H1 (cell line): ENCODE measurements at regions not wholly inside any gene's neighbourhood (a gene's known extent, or its start where the extent isn't known, plus 50 kb on each side); places are given as distances from the start of the nearest gene placed in this dataset.
A peak's percentile ranks its signal among the peaks of the same experiment; 100 is the strongest.

Source experiments
- CTCF ChIA-PET: fragments of 300-600 bp; sonication (Branson Sonifier 250); formaldehyde crosslinking; loops from one replicate; lab custom pipeline; 2021; ENCODE audit not compliant: partially characterized antibody; lab: Charles Lee
- POLR2A ChIA-PET: fragments of 300-600 bp; sonication (Branson Sonifier 250); formaldehyde crosslinking; loops from one replicate; lab custom pipeline; 2021; ENCODE audit warnings: inconsistent platforms; ENCODE audit not compliant: partially characterized antibody; lab: Charles Lee
- DNase-seq, 2 experiments: peaks; one replicate each; pipeline versions ENCODE4 v3.0.0 to v3.0.0-alpha.2; 2010 to 2022; ENCODE audit warnings: low spot score in 2 of 2, low read depth in 1 of 2, mixed read lengths in 1 of 2
- FAIRE-seq: peaks from 2 replicates; lab custom pipeline; 2011; peaks lifted over from hg19 to GRCh38; lab: Jason Lieb, UNC
- H2AFZ ChIP-seq: 2 replicates; pipeline ENCODE4 v1.8.1; 2012; ENCODE audit warnings: low read length, inconsistent platforms
- H2AK5ac ChIP-seq: 2 replicates; pipeline ENCODE4 v1.6.1; 2013; ENCODE audit warnings: low read depth, low read length
- H2BK120ac ChIP-seq: replicated peaks from 2 replicates; pipeline ENCODE3; 2013; ENCODE audit warnings: low read depth, low read length, inconsistent platforms
- H2BK12ac ChIP-seq: 2 replicates; pipeline ENCODE4 v1.6.1; 2013; ENCODE audit warnings: low read depth, low read length
- H2BK15ac ChIP-seq: 2 replicates; pipeline ENCODE4 v1.6.1; 2013; ENCODE audit warnings: low read length
- H2BK20ac ChIP-seq: 2 replicates; pipeline ENCODE4 v1.6.1; 2013; ENCODE audit warnings: low read length
- H2BK5ac ChIP-seq: 2 replicates; pipeline ENCODE4 v1.6.1; 2013; ENCODE audit warnings: low read depth, low read length
- H3K14ac ChIP-seq: 2 replicates; pipeline ENCODE4 v1.6.1; 2013; ENCODE audit warnings: inconsistent platforms; ENCODE audit not compliant: insufficient read length
- H3K18ac ChIP-seq: 2 replicates; pipeline ENCODE4 v1.6.1; 2013; ENCODE audit warnings: low read length; ENCODE audit errors: extremely low read depth
- H3K23ac ChIP-seq: 2 replicates; pipeline ENCODE4 v1.6.1; 2013; ENCODE audit warnings: inconsistent platforms; ENCODE audit not compliant: insufficient read length
- H3K23me2 ChIP-seq: 2 replicates; pipeline ENCODE4 v1.6.1; 2013; ENCODE audit warnings: low read depth, low read length
- H3K27ac ChIP-seq: 2 replicates; pipeline ENCODE4 v1.6.1; 2011; ENCODE audit warnings: low read depth, low read length, inconsistent platforms
- H3K27me3 ChIP-seq, 4 experiments: replicated peaks in 1 of 4; 1 replicate in 1 of 4; 2 replicates in 3 of 4; pipeline versions ENCODE4 v1.6.1 to v1.8.1; 2011 to 2013; ENCODE audit warnings: low read length in 3 of 4, mild to moderate bottlenecking in 3 of 4, inconsistent platforms in 2 of 4, mixed read lengths in 2 of 4, moderate library complexity in 1 of 4; ENCODE audit not compliant: control insufficient read depth in 3 of 4, insufficient read depth in 3 of 4; ENCODE audit errors: extremely low read depth in 1 of 4
- H3K36me3 ChIP-seq, 4 experiments: 2 replicates each; pipeline versions ENCODE4 v1.6.1 to v1.8.1; 2011 to 2013; ENCODE audit warnings: mild to moderate bottlenecking in 4 of 4, low read length in 3 of 4, moderate library complexity in 2 of 4, control low read depth in 1 of 4, inconsistent platforms in 1 of 4; ENCODE audit not compliant: insufficient read depth in 4 of 4, control insufficient read depth in 2 of 4
- H3K4ac ChIP-seq: replicated peaks from 2 replicates; pipeline ENCODE3; 2013; ENCODE audit warnings: low read length, low read depth, mixed read lengths, inconsistent platforms; ENCODE audit not compliant: insufficient read length
- H3K4me1 ChIP-seq, 4 experiments: replicated peaks in 1 of 4; 1 replicate in 1 of 4; 2 replicates in 3 of 4; pipeline versions ENCODE4 v1.6.1 to v1.8.1; 2011 to 2013; ENCODE audit warnings: low read length in 3 of 4, inconsistent platforms in 2 of 4, mixed read lengths in 1 of 4; ENCODE audit not compliant: insufficient read depth in 4 of 4, control insufficient read depth in 3 of 4
- H3K4me2 ChIP-seq, 2 experiments: 2 replicates each; pipeline versions ENCODE4 v1.6.1 to v1.8.1; 2011 to 2013; ENCODE audit warnings: low read depth in 2 of 2, low read length in 2 of 2, control low read depth in 1 of 2, inconsistent platforms in 1 of 2, mild to moderate bottlenecking in 1 of 2; ENCODE audit not compliant: insufficient read depth in 1 of 2
- H3K4me3 ChIP-seq, 4 experiments: fragments of 200-600, 300-600 bp in 1 of 4; sonication (generic), shearing (Covaris generic), sonication (Bioruptor Twin) in 1 of 4; 2 replicates each; pipeline versions ENCODE4 v1.5.1 to v1.8.1; 2011 to 2016; ENCODE audit warnings: low read length in 4 of 4, low read depth in 3 of 4, control low read depth in 2 of 4, inconsistent platforms in 2 of 4, mild to moderate bottlenecking in 2 of 4, mixed read lengths in 1 of 4, moderate library complexity in 1 of 4; ENCODE audit not compliant: insufficient read depth in 2 of 4; ENCODE audit errors: extremely low read depth in 1 of 4
- H3K56ac ChIP-seq: replicated peaks from 2 replicates; pipeline ENCODE3; 2013; ENCODE audit warnings: low read depth, mild to moderate bottlenecking, mixed read lengths, low read length, inconsistent platforms; ENCODE audit not compliant: insufficient read length
- H3K79me1 ChIP-seq: 2 replicates; pipeline ENCODE4 v1.6.1; 2013; ENCODE audit warnings: low read depth, low read length, control low read depth
- H3K79me2 ChIP-seq, 2 experiments: 2 replicates each; pipeline versions ENCODE4 v1.6.1 to v1.8.1; 2012 to 2013; ENCODE audit warnings: low read length in 2 of 2, mild to moderate bottlenecking in 2 of 2, inconsistent platforms in 1 of 2; ENCODE audit not compliant: insufficient read depth in 2 of 2, control insufficient read depth in 1 of 2
- H3K9ac ChIP-seq, 4 experiments: replicated peaks in 1 of 4; 1 replicate in 1 of 4; 2 replicates in 3 of 4; pipeline versions ENCODE4 v1.6.1 to v1.8.1; 2011 to 2013; ENCODE audit warnings: low read depth in 3 of 4, low read length in 3 of 4, control low read depth in 2 of 4, mild to moderate bottlenecking in 2 of 4, moderate library complexity in 2 of 4, inconsistent platforms in 1 of 4; ENCODE audit errors: extremely low read depth in 1 of 4
- H3K9me3 ChIP-seq, 2 experiments: 2 replicates each; pipeline versions ENCODE4 v1.6.1 to v1.8.1; 2012 to 2013; ENCODE audit warnings: mild to moderate bottlenecking in 2 of 2, moderate library complexity in 2 of 2, control low read depth in 1 of 2, inconsistent platforms in 1 of 2, low read depth in 1 of 2, low read length in 1 of 2, mixed read lengths in 1 of 2; ENCODE audit not compliant: insufficient read depth in 2 of 2
- H4K20me1 ChIP-seq, 2 experiments: replicated peaks in 1 of 2; 2 replicates each; pipeline versions ENCODE3 to v1.8.1; 2011 to 2013; ENCODE audit warnings: inconsistent platforms in 2 of 2, low read length in 2 of 2, mild to moderate bottlenecking in 1 of 2; ENCODE audit not compliant: insufficient read depth in 2 of 2, control insufficient read depth in 1 of 2
- H4K5ac ChIP-seq: 2 replicates; pipeline ENCODE4 v1.6.1; 2013; ENCODE audit warnings: low read length, low read depth, mixed read lengths, inconsistent platforms; ENCODE audit not compliant: insufficient read length
- H4K8ac ChIP-seq: 2 replicates; pipeline ENCODE4 v1.8.0; 2013; ENCODE audit warnings: mild to moderate bottlenecking, moderate library complexity, low read length, inconsistent platforms; ENCODE audit not compliant: insufficient read depth; ENCODE audit errors: extremely low read depth
- H4K91ac ChIP-seq: replicated peaks from 2 replicates; pipeline ENCODE3; 2013; ENCODE audit warnings: low read length, mixed read lengths, inconsistent platforms; ENCODE audit not compliant: insufficient read length
- CTBP2 ChIP-seq: IDR thresholded peaks from 2 replicates; pipeline ENCODE4 v1.7.0; 2011; ENCODE audit warnings: borderline replicate concordance, mild to moderate bottlenecking, moderate library complexity, mixed read lengths, low read length; ENCODE audit not compliant: insufficient read depth, insufficient read length
- CTCF ChIP-seq, 3 experiments: IDR thresholded peaks; 1 replicate in 2 of 3; 2 replicates in 1 of 3; pipeline versions ENCODE4 v1.5.1 to v1.6.1; 2011; ENCODE audit warnings: low read length in 3 of 3, mild to moderate bottlenecking in 3 of 3, inconsistent platforms in 2 of 3, low read depth in 1 of 3, moderate library complexity in 1 of 3; ENCODE audit not compliant: insufficient read depth in 1 of 3; ENCODE audit errors: control extremely low read depth in 1 of 3
- E2F6 ChIP-seq: IDR thresholded peaks from 2 replicates; pipeline ENCODE4 v1.6.1; 2012; ENCODE audit warnings: inconsistent platforms
- EP300 ChIP-seq, 2 experiments: IDR thresholded peaks; 1 replicate in 1 of 2; 2 replicates in 1 of 2; pipeline ENCODE4 v1.6.1; 2011 to 2012; ENCODE audit warnings: low read depth in 2 of 2, low read length in 2 of 2, mild to moderate bottlenecking in 2 of 2, borderline replicate concordance in 1 of 2, inconsistent platforms in 1 of 2, moderate library complexity in 1 of 2
- MAX ChIP-seq: IDR thresholded peaks from 2 replicates; pipeline ENCODE4 v1.6.1; 2012; ENCODE audit warnings: inconsistent platforms
- SIN3A ChIP-seq, 2 experiments: IDR thresholded peaks in 1 of 2; conservative IDR thresholded peaks in 1 of 2; 2 replicates each; pipeline ENCODE4 v1.6.1; 2011 to 2012; ENCODE audit warnings: low read length in 2 of 2, improper control_type of control experiment in 1 of 2, low read depth in 1 of 2, mild to moderate bottlenecking in 1 of 2
- SIX5 ChIP-seq: IDR thresholded peaks from 2 replicates; pipeline ENCODE4 v1.6.1; 2011; ENCODE audit warnings: mild to moderate bottlenecking, low read depth, low read length
- ZNF274 ChIP-seq: IDR thresholded peaks from 2 replicates; pipeline ENCODE4 v1.7.0; 2012; ENCODE audit warnings: low read length, borderline replicate concordance; ENCODE audit errors: extremely low read depth
- WGBS, 2 experiments: shearing (Covaris generic) in 1 of 2; methylation state at CpG; one replicate each; pipeline versions ENCODE4 v1.1.6 to v1.1.7; 2013 to 2015; ENCODE audit warnings: low lambda C conversion rate in 2 of 2, mixed read lengths in 2 of 2, inconsistent platforms in 1 of 2, low coverage in 1 of 2, missing lambda C conversion rate in 1 of 2; ENCODE audit not compliant: insufficient replicate concordance in 2 of 2, insufficient coverage in 1 of 2, insufficient read length in 1 of 2; ENCODE audit errors: extremely low coverage in 1 of 2, missing lambda C conversion rate in 1 of 2; 5-methylcytosine and 5-hydroxymethylcytosine counted together

- Histone ChIP-seq H3K4me1 (peaks cover 6 to 19% (median 17%) of the 10 kb centered on the region in 4 experiments; a peak in 6 of 7 replicates), H3K14ac (no peak overlapping the region), H3K4me3 (no peak overlapping the region), H3K27ac (no peak overlapping the region), H2BK15ac (no peak overlapping the region), H3K56ac (no peak overlapping the region), H3K23ac (no peak overlapping the region), H2BK12ac (no peak overlapping the region), H3K23me2 (no peaks in the 10 kb centered on the region), H3K27me3 (peaks cover 0 to 3% (median 0%) of the 10 kb centered on the region in 4 experiments; a peak in 2 of 7 replicates), H3K79me2 (no peaks in the 10 kb centered on the region), H4K8ac (no peak overlapping the region), H3K4ac (no peak overlapping the region), H4K20me1 (no peaks in the 10 kb centered on the region), H2BK20ac (no peak overlapping the region), H3K9me3 (no peaks in the 10 kb centered on the region), H3K79me1 (no peaks in the 10 kb centered on the region), H2BK120ac (no peak overlapping the region), H4K5ac (no peak overlapping the region), H3K36me3 (no peaks in the 10 kb centered on the region), H3K9ac (no peak overlapping the region), H4K91ac (peak overlapping the region; percentile 81), H2AK5ac (no peak overlapping the region), H2AFZ (no peak overlapping the region), H3K4me2 (no peak overlapping the region), H3K18ac (no peak overlapping the region), H2BK5ac (no peak overlapping the region)
- FAIRE-seq (peak; percentile 81), DNase-seq (no peak)
- ChIA-PET CTCF (interaction anchor here (0.6 to 1.0 kb wide), 3 partner anchors 34 to 967 kb away, joined by 3 to 4 read pairs (median 3); no protein-coding TSS in a partner anchor), POLR2A (interaction anchor here (0.5 to 0.6 kb wide), 3 partner anchors 13 to 130 kb away, joined by 3 read pairs; no protein-coding TSS in a partner anchor)
- WGBS, 2 experiments: 53% methylated on average over 3 of the region's 3 CpGs; no CpG with 5 or more reads in 1 of the 2 experiments
- TF ChIP-seq SIX5 (no peak), CTCF (IDR thresholded peaks at IDR 0.05; ENCODE audit: control extremely low read depth in 1 of 3, insufficient read depth in 1 of 3, low read depth in 1 of 3, low read length in 3 of 3) (no peak), EP300 (IDR thresholded peaks at IDR 0.05; ENCODE audit: borderline replicate concordance in 1 of 2, low read depth in 2 of 2, low read length in 2 of 2) (no peak), E2F6 (no peak), ZNF274 (no peak), MAX (no peak), CTBP2 (no peak), SIN3A (conservative IDR thresholded peaks at IDR 0.05 in 1 of 2, IDR thresholded peaks at IDR 0.05 in 1 of 2; ENCODE audit: low read depth in 1 of 2, low read length in 2 of 2) (no peak)
Observed at GRCh38 chr9:81814794-81815464, 113.3 kb upstream of the SPATA31D4 start.
